GM12892 (cell line): ENCODE measurements at regions not wholly inside any gene's neighbourhood (a gene's known extent, or its start where the extent isn't known, plus 50 kb on each side); places are given as distances from the start of the nearest gene placed in this dataset.

ENCODE experiments used
- POLR2A ChIP-seq: IDR thresholded peaks from 2 replicates; pipeline ENCODE4 v1.6.1; 2011; ENCODE audit warnings: low read depth, low read length, control low read depth
- POLR2AphosphoS5 ChIP-seq: IDR thresholded peaks from 2 replicates; pipeline ENCODE4 v1.6.1; 2011; ENCODE audit warnings: low read depth, low read length, control low read depth
- TAF1 ChIP-seq: IDR thresholded peaks from 2 replicates; pipeline ENCODE4 v1.6.1; 2011; ENCODE audit warnings: low read depth, mild to moderate bottlenecking, control low read depth, low read length, borderline replicate concordance

DNA sequence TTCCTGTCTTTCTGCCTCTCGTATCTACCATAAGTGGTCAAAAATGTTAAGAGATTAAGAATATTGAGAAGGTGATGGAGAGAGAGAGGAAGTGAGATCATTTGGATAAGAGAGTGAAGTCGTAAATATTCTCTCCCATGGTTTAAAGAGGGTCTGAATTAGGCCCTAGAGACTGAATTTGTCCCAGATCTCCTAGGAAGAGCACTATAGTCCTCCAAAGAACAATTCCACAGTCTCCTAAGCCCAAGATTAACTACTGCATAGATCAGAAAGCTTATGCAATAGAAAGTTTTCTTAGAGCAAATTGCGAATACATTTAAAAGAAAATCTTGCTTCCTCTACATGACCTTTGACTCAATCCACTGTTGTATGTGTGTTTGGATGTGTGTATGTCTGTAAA, 598.8 kb downstream of the TUSC7 start:
- TF ChIP-seq POLR2AphosphoS5 (no peak), POLR2A (no peak), TAF1 (no peak)
